ENCODE measurements at regions not wholly inside any gene's neighbourhood (a gene's known extent, or its start where the extent isn't known, plus 50 kb on each side); places are given as distances from the start of the nearest gene placed in this dataset.

DNA sequence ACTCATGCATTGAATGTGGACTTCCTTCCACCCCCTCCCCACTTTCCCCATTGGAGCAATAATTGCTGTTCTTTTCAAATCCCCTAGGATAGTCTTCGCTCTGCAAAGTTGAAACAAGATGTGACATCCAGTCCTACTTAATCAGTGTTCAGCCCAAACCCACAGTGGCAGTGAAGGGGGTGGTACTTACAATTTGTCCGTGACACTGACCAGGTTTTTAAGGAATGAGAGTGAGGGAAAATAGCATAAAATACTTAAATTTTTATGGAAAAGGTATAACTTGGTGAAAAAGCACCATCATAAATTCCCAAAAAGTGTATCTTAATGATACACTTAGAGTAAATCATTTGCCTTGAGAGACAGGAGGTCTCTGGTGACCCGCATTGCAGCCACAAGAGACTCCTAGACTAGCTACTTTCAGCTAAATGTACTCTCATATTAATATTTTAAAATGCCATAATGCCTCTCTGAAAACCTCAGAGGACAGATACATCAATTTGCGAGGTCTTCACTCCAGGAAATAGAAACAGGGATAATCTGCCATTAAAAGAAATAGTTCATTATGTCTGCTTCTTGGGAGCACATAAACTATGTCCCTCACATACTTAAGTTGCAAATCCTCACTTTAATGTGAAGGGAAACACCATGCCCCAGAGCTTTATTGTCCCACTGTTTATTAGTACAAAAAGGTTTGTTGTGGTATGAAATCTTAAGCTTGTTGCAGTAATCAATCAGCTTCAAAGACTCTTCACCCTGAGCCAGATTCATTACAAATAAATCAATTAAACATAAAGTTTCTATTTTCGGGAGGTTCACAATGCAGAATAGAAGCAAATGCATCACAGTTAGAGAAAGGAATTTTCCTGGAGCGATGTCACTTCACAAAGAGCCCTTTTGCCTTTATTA is 343.6 kb upstream of the ISL1 start (continued):
- TF ChIP-seq RAD21 (IDR thresholded peaks at IDR 0.05 in 1 of 2, conservative IDR thresholded peaks at IDR 0.05 in 1 of 2; ENCODE audit: low read depth in 2 of 2, low read length in 2 of 2) (no peak), TBP (IDR thresholded peaks at IDR 0.05; ENCODE audit: low read depth, low read length) (no peak), JUN (IDR thresholded peaks at IDR 0.05; ENCODE audit: low read depth, low read length) (no peak), KDM4A (IDR thresholded peaks at IDR 0.05; ENCODE audit: low read depth, low read length, severe bottlenecking) (no peak), SIN3A (conservative IDR thresholded peaks at IDR 0.05 in 1 of 2, IDR thresholded peaks at IDR 0.05 in 1 of 2; ENCODE audit: low read depth in 1 of 2, low read length in 2 of 2) (no peak), KDM1A (IDR thresholded peaks at IDR 0.05; ENCODE audit: borderline replicate concordance, low read length) (no peak)
- TF ChIP-seq, protein P1, sequence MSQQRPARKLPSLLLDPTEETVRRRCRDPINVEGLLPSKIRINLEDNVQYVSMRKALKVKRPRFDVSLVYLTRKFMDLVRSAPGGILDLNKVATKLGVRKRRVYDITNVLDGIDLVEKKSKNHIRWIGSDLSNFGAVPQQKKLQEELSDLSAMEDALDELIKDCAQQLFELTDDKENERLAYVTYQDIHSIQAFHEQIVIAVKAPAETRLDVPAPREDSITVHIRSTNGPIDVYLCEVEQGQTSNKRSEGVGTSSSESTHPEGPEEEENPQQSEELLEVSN (IDR thresholded peaks at IDR 0.05) = no peak
- TF ChIP-seq, protein P2, sequence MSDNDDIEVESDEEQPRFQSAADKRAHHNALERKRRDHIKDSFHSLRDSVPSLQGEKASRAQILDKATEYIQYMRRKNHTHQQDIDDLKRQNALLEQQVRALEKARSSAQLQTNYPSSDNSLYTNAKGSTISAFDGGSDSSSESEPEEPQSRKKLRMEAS (IDR thresholded peaks at IDR 0.05) = no peak

Measured in H1 (cell line).